Glutamatergic neuron (in vitro differentiated cells): ENCODE measurements at regions not wholly inside any gene's neighbourhood (a gene's known extent, or its start where the extent isn't known, plus 50 kb on each side); places are given as distances from the start of the nearest gene placed in this dataset.
A peak's percentile ranks its signal among the peaks of the same experiment; 100 is the strongest.
"Not testable (repeated sequence)": the region's sequence is repeated elsewhere in the genome, so short reads cannot be mapped to it uniquely, and the experiment has no call there.

Source experiments
- DNase-seq: peaks from one replicate; pipeline ENCODE4 v3.0.0; 2022
- H3K27ac Mint-ChIP-seq: one replicate; pipeline ENCODE4 v1.8.0; 2020; ENCODE audit warnings: mild to moderate bottlenecking, mixed read lengths, inconsistent platforms; ENCODE audit not compliant: unreplicated experiment
- H3K27me3 Mint-ChIP-seq: one replicate; pipeline ENCODE4 v1.8.0; 2020; ENCODE audit warnings: mild to moderate bottlenecking, moderate library complexity, mixed read lengths, inconsistent platforms; ENCODE audit not compliant: unreplicated experiment
- H3K36me3 Mint-ChIP-seq: one replicate; pipeline ENCODE4 v1.8.0; 2020; ENCODE audit warnings: mild to moderate bottlenecking, mixed read lengths, inconsistent platforms; ENCODE audit not compliant: unreplicated experiment
- H3K4me1 Mint-ChIP-seq: one replicate; pipeline ENCODE4 v1.8.0; 2020; ENCODE audit warnings: mild to moderate bottlenecking, low read depth, mixed read lengths, inconsistent platforms; ENCODE audit not compliant: unreplicated experiment
- H3K4me3 Mint-ChIP-seq: one replicate; pipeline ENCODE4 v1.8.0; 2020; ENCODE audit warnings: mild to moderate bottlenecking, mixed read lengths, inconsistent platforms; ENCODE audit not compliant: unreplicated experiment
- H3K9me3 Mint-ChIP-seq: one replicate; pipeline ENCODE4 v1.8.0; 2020; ENCODE audit warnings: mild to moderate bottlenecking, moderate library complexity, mixed read lengths, inconsistent platforms; ENCODE audit not compliant: unreplicated experiment
- TF ChIP-seq, protein P1 (sequence below): fragments of 200-600 bp; sonication (generic); IDR thresholded peaks from one replicate; pipeline ENCODE4 v1.5.0; 2021; ENCODE audit not compliant: partially characterized antibody, unreplicated experiment

DNA sequence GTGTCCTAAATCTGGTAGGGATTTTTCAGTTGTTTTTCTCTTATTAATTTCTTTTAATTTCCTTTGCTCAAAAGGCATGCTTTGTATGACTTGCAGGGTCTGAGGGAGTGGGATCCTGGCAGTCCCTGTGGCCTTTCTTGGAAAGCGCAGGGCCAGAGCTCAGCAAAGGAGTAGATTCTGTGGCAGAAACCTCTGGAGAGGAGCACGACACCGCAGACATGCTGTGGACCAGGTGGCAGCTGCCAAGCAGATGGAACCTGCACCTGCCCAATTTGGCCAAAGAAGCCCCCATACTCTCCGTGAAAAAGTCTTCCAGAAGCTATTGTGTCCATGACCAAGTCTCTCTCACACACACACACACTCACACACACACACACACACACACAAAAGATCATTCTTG is 78.9 kb upstream of the FGF3 start:
- H3K27me3 Mint-ChIP-seq, result peaks cover 10% of the 10 kb centered on the region
- TF ChIP-seq, protein P1, sequence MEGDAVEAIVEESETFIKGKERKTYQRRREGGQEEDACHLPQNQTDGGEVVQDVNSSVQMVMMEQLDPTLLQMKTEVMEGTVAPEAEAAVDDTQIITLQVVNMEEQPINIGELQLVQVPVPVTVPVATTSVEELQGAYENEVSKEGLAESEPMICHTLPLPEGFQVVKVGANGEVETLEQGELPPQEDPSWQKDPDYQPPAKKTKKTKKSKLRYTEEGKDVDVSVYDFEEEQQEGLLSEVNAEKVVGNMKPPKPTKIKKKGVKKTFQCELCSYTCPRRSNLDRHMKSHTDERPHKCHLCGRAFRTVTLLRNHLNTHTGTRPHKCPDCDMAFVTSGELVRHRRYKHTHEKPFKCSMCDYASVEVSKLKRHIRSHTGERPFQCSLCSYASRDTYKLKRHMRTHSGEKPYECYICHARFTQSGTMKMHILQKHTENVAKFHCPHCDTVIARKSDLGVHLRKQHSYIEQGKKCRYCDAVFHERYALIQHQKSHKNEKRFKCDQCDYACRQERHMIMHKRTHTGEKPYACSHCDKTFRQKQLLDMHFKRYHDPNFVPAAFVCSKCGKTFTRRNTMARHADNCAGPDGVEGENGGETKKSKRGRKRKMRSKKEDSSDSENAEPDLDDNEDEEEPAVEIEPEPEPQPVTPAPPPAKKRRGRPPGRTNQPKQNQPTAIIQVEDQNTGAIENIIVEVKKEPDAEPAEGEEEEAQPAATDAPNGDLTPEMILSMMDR, result no peak
- DNase-seq, result peak; percentile 16
- H3K27ac Mint-ChIP-seq, result no peak overlapping the region
- H3K4me3 Mint-ChIP-seq, result no peak overlapping the region
- H3K36me3 Mint-ChIP-seq, result peaks cover 11% of the 10 kb centered on the region
- peaks cover 6% of the 10 kb centered on the region for H3K9me3 Mint-ChIP-seq
- peaks cover 20% of the 10 kb centered on the region for H3K4me1 Mint-ChIP-seq

DNA sequence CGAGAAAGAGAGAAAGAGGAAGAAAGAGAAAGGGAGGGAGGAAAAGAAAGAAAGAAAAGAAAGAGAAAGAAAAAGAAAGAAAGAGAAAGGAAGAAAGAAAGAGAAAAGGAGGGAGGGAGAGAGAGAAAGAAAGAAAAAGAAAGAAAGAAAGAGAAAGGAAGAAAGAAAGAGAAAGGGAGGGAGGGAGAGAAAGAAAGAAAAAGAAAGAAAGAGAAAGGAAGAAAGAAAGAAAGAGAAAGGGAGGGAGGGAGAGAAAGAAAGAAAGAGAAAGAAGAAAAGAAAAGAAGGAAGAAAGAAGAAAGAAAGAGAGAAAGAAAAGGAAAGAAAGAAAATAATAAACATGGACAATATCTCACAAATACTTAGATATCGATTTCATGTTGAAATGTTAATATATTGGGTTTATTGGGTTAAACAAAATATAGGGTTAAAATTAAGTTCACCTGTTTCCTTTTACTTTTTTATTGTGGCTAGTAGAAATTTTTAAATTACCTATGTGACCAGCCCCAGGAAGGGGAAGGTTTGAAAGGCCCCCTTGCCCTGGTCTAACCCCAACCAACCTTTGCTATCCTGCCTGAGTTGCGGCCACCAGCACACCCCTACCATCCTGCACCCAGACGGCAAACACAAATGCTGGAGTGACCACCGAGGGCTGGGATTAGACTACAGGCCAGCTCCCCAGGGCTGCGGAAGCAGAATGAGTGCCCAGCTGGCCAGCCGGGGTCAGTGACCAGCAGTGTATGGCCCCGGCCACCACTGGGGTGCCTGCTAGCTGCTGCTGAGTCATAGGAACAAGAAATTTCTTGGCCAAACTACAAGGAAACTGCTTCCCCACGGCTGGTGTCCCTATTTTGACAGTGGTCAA is 81.0 kb upstream of the FGF3 start:
- TF ChIP-seq, protein P1, result no peak
- Mint-ChIP-seq H3K27me3 (peaks cover 6% of the 10 kb centered on the region), H3K4me1 (no peaks in the 10 kb centered on the region)

DNA sequence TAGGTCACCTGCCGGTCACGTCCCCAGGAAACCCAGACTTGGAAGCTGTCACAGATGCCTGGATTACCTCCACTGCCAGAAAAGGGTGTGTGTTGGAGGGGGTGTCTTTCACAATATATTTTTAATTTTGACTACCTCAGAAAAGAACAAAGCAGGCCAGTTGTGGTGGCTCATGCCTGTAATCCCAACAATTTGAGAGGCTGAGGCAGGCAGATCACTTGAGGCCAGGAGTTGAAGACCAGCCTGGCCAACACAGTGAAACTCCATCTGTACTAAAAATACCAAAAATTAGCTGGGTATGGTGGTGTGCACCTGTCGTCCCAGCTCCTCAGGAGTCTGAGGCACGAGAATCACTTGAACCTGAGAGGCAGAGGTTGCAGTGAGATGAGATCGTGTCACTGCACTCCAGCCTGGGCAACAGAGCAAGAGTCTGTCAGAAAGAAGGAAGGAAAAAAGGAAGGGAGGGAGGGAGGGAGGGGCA is 81.6 kb upstream of the FGF3 start:
- not testable (repeated sequence) for H3K27ac Mint-ChIP-seq, H3K9me3 Mint-ChIP-seq, H3K27me3 Mint-ChIP-seq, H3K4me1 Mint-ChIP-seq, H3K4me3 Mint-ChIP-seq
- peak; percentile 4 for DNase-seq
- H3K36me3 Mint-ChIP-seq, result peaks cover 11% of the 10 kb centered on the region

More for the DNA sequence above, 81.0 kb upstream of the FGF3 start:
- Mint-ChIP-seq H3K4me3 (no peak overlapping the region), H3K36me3 (peaks cover 11% of the 10 kb centered on the region), H3K27ac (no peak overlapping the region), H3K9me3 (peaks cover 3% of the 10 kb centered on the region)
- DNase-seq, result peak; percentile 22

DNA sequence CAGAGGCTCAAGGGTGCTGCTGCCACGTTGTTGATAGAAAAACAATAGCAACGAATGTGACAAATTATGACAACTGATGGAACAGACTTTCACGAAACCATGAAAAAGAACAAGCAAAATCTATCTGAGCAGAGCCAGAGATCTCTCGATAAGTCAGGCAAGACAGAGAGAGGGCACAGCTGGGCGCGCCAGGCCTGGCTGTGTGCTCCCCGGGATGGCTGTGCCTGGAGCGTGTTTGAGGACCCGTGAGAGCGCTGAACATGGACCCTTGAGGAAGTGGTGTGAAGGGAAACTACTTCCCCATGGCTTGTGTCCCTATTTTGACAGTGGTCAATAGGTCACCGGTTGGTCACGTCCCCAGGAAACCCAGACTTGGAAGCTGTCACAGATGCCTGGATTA is 83.1 kb upstream of the FGF3 start:
- Mint-ChIP-seq H3K4me3 (no peak overlapping the region), H3K27me3 (peaks cover 2% of the 10 kb centered on the region), H3K36me3 (peaks cover 11% of the 10 kb centered on the region), H3K9me3 (peaks cover 3% of the 10 kb centered on the region), H3K4me1 (no peaks in the 10 kb centered on the region), H3K27ac (no peak overlapping the region)
- TF ChIP-seq, protein P1, result no peak
- DNase-seq, result peak; percentile 3

DNA sequence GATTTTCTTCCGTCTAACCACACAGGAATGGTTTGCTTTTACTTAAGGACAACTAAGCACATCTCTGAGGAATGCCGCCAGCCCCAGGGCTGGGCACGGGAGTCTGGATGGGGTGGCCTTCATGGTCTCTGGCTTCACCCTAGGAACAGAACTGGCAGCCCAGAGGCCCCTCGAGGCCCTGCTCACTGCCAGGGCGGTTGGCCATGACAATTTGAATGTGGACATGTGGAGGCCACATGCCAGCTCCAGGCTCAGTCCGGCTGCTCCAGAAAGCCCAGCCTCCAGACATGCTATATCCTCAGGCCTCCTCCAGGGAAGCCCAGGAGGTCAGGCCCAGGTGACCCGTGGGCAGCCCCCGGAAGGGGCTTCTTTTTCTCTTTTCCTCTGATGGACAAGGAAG is 84.0 kb upstream of the FGF3 start:
- Mint-ChIP-seq H3K4me1 (no peaks in the 10 kb centered on the region), H3K27me3 (peaks cover 2% of the 10 kb centered on the region), H3K9me3 (peaks cover 2% of the 10 kb centered on the region), H3K36me3 (peaks cover 3% of the 10 kb centered on the region), H3K4me3 (no peak overlapping the region), H3K27ac (no peak overlapping the region)
- no peak for DNase-seq
- TF ChIP-seq, protein P1, result no peak
